HG03175 (cell line): ENCODE measurements at regions not wholly inside any gene's neighbourhood (a gene's known extent, or its start where the extent isn't known, plus 50 kb on each side); places are given as distances from the start of the nearest gene placed in this dataset.
"Not testable (repeated sequence)": the region's sequence is repeated elsewhere in the genome, so short reads cannot be mapped to it uniquely, and the experiment has no call there.

Experiments
- ATAC-seq: cut with Tn5 transposase; IDR thresholded peaks from one replicate; pipeline ENCODE4 v1.9.1; 2021; ENCODE audit warnings: mild to moderate bottlenecking, moderate library complexity; ENCODE audit not compliant: unreplicated experiment

DNA sequence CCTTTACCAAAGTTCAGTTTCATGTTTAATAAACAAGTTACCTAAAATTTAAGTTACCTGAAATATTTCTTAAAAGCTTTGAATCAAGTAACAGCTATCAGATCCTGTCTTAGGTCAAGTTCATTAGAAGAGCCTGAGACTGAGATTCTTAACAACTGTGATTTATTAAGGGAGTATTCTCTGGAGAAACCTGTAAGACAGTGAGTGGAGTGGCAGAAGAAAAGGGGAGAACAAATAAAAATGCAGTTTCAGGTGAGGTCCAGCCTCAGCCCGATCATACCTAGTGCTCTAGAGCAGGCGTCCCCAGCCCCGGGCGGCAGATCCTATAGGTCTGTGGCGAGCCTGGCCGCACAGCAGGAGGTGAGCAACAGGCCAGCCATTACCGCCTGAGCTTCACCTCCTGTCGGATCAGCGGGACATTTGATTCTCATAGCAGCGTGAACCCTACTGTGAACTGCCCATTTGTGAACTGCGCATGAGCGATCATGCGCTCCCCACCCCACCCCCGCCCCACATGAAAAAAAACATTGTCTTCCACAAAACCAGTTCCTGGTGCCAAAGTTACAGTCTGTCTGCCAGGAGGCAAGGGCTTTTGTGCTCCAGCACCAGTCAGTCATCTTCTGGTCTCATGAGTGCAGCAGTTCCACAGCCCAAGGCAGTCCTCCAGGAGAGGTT lies 59.2 kb upstream of the ADGRB3 start:
- ATAC-seq: no peak

DNA sequence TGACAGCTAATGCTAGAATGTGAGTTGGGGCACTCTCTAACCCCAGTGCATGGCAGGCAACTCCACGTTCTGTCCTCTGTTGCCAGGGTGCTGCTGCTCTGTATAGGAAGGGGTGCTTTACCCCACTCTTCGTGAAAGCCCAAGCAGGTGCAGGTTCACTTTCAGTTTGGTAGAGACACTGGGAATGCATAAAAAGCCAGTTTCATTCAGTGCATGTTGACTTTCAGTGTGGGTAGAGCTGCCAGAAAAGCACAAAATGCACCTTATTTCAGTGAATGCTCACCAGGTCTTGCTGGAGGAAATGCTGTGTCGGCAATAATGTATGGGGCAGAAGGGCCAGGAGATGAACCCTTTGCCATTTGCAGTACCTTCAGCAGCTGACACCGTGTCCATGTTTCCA lies 62.1 kb upstream of the ADGRB3 start:
- peak; percentile 35 for ATAC-seq

DNA sequence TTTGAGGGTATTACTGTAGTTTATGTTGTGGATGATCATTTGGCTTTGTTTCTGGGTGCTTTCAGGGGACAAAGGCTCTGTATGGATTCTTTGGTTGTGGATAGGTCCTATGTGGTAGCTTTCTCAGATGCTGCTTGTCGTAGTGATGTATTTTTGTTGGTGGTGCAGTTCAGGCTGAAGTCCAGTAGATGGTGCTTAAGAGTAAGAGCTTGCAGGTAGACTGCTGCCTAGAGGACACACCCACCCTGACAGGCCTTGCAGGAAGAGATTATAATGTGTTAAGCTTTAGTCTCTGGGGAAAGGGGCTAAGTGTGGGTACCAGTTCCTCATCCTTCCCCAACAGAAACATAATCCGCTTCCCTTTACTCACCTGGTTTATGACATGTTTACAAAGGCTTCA lies 62.6 kb upstream of the ADGRB3 start:
- peak; percentile 96 for ATAC-seq

DNA sequence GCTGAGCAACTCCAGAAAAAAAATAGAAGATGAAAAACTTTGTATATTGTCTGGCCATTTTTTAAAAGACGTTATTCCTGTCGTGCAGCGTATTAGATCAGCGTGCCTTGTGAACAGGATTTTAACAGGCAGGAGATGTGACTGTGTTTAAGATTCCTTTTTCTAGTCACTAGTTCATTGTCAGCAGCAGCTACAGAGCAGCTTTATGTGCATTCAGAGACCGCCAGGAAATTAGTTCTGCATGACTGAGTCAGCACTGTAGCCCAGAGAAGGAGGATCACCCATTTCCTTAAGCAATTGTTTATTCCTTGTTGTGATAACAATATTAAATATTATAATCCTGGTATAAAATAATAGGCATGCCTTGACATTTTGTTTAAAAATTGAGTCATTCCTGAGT lies 75.4 kb upstream of the ADGRB3 start:
- no peak for ATAC-seq

DNA sequence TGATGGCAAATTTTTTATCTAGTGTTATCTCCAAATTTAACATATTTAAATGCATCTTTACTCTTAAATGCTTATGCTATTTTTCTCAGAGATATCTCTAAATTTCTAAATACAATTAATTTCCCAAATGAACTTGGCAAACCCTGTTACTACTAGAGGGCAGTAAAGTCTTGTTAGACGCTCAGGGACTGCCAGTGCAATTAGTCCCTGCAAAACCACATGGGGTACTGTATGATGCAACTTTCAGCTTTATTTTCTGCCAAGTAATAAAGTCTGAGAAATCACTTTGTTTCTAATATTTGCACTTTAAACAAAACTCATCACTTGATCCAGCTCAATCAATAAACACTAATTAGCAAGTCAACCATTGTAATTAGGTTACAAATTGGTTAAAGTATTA lies 76.0 kb upstream of the ADGRB3 start:
- ATAC-seq: no peak

DNA sequence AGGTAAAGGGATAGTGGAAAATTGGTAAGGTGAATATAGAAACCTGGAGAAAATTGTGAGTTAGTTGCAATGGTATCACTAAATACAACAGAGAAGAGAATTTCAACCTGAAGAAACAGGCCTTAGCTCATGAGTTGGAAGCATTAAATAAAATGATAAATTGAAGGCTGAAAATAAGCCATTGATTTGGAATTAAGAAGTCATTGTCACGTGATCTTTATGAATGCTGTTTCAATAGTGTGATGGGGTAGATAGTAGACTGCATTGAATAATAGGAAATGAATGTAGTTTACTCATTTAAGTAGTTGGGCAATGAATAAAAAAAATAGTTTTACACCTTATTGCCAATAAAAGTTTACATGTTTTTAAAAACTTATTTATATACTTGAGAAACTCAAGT lies 88.5 kb upstream of the ADGRB3 start:
- no peak for ATAC-seq

DNA sequence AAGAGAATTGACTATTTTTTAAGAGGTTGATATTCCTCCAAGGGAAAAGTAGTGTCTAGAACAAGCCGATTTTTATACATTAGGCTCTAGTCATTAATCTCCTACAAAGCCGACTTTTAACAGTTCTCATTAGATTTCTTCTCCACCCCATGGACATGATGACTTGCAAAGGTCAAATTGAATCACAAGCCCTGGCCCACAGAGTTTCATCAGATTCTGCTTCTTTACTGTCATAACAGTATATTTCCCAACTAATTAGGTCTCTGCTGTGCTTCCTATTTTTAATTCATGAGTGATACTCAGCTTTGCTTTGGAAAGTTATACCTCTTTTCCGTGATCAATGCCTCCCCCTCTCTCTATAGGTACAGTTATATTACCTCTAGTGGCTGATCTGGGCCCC lies 90.6 kb upstream of the ADGRB3 start:
- ATAC-seq: no peak

DNA sequence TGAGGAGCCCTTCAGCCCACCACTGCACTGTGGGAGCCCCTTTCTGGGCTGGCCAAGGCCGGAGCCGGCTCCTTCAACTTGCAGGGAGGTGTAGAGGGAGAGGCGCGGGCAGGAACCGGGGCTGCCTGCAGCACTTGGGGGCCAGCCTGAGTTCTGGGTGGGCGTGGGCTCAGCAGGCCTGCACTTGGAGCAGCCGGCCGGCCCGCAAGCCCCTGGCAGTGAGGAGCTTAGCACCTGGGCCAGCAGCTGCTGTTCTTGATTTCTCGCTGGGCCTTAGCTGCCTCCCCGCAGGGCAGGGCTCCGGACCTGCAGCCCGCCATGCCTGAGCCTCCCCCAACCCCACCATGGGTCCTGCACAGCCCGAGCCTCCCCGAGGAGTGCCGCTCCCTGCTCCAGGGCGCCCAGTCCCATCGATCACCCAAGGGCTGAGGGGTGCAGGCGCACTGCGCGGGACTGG lies 101.7 kb upstream of the ADGRB3 start:
- no peak for ATAC-seq

DNA sequence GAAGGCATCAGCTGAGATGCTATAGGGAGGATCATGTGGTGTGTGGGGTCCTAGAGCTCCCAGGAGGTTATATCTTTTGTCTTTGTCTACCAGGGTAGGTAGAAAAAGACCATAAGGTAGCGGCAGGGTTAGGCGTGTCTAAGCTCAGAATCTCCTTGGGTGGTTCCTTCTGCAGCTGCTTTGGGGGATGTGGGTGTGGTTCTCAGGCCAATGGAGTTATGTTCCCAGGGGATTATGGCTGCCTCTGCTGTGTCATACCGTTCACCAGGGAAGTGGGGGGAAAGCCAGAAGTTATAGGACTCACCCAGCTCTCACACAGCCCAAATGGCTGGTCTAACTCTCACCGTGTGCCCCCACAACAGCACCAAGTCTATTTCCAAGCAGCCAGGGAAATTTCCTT lies 107.4 kb upstream of the ADGRB3 start:
- ATAC-seq: no peak

DNA sequence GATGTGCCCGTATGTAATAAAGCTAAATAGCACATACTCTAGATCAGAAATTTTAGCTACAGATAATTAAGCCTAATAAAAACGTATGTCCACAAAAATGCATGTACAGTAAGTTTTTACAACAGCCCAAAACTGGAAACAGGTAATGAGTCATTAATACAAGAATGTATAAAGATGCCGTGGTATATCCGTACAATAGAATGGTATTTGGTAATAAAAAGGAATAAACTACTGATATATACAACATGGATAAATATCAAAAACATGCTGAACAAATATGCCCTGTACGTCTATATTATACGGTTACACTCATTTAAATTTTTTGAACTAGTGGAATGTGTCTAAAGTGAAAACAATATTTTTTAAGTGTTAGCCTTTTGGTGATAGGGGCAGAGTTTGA lies 128.2 kb upstream of the ADGRB3 start:
- no peak for ATAC-seq

DNA sequence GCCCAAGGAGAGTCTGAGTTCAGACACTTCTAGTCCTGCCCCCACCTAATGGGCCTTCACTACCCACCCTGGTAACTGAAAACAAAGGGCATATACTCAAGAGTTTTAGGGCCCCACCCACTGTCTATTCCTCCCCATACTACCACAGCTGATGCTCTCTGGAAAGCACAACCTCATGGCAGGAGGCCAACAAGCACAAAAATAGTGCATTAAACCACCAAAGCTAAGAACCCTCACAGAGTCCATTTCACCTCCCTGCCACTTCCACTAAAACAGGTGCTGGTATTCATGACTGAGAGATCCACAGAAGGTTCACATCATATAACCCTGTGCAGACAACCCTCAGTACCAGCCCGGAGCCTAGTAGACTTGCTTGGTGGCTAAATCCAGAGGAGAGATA lies 132.1 kb upstream of the ADGRB3 start:
- no peak for ATAC-seq

DNA sequence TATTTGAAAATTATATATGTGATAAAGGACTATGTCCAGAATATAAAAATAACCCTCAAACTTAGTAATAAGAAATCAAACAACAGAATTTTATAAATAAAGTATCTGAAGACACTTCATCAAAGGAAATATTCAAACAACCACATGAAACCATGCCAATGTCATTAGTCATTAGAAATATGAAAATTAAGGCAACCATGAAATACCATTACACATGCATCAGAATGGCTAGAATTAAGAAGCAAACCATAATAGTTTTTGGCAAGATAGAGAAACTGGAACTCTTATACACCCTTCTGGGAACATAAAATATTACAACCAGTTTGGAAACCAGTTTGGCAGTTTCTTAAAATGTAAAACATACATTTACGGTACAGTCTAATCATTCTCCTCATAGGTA lies 137.2 kb upstream of the ADGRB3 start:
- ATAC-seq: no peak

DNA sequence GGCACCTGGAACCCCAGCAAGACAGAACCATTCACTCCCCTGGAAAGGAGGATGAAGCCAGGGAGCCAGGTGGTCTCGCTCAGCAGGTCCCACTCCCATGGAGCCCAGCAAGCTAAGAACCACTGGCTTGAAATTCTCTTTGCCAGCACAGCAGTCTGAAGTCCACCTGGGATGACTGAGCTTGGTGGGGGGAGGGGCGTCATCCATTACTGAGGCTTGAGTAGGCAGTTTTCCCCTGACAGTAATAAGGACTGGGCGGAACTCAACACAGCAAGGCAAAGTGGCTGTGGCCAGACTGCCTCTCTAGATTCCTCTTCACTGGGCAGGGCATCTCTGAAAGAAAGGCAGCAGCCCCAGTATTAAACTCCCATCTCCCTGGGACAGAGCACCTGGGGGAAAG lies 140.2 kb upstream of the ADGRB3 start:
- not testable (repeated sequence) for ATAC-seq

DNA sequence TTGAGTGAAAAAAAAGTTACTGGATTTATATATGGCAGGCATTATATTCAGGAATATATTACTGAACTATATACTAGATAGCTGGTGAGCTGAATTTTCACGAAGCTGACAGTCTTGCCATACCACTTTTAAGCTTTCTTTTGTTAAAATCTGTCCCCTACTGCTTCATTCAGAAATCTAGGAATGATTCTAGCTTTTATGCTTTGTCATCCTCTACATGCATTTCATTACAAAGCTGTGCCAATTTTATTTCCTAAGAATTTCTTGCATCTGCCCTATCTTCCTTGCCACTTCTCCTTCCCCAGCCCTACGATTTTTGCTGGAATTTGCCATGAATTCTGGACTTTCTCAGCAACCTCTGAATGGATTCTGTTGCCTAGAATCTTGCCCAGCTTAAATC lies 158.5 kb upstream of the ADGRB3 start:
- ATAC-seq: no peak

DNA sequence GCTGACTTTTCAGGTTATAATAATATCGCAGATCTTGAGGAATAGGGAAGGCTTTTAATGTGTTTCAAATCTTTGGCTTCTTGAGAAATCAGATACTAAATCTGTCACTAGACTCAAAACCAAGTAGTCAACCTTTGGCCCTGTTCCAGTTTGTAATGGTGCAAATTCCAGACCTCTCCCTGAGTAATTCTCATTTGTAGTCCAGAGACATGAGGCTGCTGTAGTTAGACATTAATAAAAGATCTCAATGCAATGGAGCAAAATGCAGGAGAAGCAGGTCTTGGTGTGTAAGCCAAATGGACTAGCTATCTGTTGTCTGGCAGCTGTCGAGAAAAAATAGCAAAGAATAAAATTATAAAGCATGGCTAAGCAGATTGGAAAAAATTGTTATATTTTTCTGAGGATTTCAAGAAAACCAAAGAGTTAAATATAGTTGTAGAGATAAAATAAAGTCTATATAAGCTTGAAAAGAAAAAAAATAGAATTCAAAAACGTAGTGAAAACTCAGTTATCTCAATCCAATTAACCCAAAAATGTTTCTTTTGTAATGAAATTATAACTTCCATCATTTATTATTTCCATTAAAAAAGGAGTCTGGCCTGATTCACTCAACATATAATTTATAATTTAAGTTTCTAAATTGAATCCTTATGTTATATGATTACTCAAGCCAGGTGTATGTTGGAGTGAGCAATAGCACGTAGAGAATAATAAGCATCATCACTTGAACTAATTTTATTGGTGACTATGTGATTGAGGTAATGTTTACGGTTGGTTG lies 161.5 kb upstream of the ADGRB3 start:
- ATAC-seq: no peak

DNA sequence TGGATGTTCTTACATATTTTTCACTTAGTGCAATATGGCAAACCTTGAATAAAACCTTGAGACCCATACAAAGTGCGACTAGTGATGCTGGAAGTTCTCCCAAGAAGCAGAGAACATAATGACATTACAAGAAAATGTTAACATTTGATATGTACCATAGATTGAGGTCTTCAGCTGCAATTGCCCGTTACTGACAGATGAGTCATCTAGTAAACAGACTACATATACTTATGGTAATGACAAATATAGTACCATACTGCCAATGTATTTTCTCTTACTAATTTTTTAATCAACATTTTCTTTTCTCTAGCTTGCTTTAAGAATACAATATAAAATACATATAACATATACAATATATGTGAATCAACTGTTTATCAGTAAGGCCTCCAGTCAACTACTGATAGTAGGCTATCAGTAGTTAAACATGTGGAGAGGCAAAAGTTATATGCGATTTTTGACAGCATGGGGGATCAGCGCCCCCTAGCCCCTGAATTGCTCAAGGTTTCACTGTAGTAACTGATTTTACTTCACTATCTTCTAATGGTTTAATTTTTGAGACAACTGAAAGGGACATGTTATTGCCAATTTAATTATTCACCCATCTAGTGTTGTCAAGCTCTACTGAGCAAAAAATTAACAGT lies 166.7 kb upstream of the ADGRB3 start:
- no peak for ATAC-seq

DNA sequence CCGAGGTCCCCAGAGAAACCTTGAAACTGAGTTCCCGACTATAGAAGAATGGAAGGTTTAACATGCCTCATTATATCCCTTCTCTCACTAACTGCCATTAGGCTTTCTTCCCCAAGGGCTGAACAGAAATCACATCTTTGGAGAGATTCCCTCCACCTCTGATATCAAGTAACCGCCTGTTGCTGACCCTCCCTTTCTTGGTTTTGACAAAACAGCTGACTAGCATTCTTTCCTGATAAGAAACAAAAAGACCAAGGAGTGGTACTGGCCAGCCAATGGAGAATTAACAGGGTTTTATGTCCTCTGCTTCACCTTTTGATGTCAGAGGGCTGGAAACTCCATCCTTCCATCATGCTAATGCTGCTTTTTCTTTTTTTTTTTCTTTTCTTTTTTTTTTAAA lies 176.6 kb upstream of the ADGRB3 start:
- ATAC-seq: no peak

DNA sequence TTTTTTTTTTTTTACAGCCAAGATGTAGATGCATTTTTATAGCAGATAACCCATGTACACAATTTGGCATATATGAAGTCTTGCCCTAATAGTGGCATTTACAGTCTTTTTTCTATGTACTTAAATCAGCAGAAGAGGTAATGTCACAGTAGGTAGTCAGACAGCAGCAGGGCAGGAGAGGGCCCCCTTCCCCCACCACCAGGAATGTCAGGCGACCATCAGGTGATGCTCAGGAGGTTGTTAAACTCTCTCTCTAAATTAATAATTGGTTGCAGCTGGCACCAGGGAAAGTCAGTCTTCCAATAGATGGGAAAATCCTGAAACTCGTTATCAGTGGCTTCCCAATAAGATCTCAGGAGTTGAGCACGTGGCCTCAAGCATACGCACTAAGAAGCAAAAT lies 188.0 kb upstream of the ADGRB3 start:
- no peak for ATAC-seq

DNA sequence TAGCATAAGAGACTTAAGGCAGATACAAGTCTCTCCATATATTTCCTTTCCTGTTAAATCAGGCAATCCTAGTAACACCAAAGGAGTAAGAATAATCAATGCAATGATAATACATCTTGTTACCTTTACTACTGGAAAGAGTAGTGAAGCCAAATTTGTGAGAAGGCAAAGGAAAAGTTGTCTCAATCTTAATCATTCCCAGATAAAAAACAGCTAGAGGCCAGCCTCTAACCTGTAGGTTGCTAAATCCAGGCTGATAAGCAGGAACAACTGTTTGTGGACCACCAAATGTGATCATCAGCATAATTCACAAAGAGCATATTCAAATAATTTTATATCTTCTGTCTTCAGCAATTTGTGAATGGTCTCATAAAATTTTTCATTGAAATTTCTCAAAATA lies 189.2 kb upstream of the ADGRB3 start:
- no peak for ATAC-seq

DNA sequence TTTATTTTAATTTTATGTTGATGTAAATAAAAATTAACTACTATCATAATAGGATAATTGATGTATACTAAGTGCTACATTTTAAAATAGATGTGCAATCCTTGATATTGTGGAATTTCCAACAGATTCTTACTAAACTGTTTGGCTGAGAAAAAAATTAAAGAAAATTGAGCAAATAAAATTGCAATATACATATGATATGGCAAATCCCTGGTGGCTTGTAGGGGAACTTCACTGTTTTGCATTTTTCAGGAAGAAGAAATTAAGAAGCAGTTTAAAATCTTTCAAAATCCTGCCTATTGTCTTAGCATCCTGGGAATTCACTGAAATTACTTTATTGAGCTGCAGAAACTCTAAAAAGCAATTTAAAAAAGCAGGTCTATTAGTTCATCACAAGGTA lies 191.4 kb upstream of the ADGRB3 start:
- ATAC-seq: no peak

DNA sequence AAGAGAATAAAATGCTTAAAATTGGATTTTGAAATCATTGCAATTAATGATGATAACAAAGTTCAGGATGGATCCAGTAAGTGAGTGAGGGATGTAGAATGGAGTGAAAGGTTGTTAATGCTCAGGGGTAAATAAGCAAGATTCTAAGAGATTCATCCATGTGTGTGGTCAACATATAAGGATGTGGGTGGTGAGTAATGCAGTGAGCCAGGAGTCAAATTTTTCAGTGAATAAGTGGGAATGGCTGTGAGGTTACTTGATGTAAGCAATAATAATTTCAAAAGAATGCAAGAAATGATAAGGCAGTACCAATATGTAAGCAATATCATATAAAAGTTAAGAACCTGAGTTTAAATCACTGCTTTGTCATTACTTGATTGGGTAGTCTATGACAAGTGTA lies 207.5 kb upstream of the ADGRB3 start:
- ATAC-seq: no peak

DNA sequence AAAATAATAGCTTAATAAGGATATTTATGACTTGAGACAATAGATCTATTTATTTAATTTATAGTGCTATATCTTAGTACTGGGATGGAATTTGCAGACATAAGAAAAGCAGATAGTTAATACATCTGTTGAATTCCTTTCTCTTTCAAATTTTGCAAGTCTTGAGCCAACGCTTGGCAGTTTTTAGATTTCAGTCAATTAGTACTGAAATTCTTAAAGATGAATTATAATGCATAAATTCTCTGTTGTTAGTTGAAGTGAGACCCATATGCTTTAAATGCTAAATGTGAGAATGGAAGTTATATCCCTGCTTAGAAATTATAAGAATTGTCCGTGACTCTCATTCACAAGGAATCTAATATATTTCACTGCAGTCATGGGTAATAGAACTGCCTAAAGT lies 225.1 kb upstream of the ADGRB3 start:
- ATAC-seq: no peak
